ENCODE measurements at regions not wholly inside any gene's neighbourhood (a gene's known extent, or its start where the extent isn't known, plus 50 kb on each side); places are given as distances from the start of the nearest gene placed in this dataset.
"Not testable (repeated sequence)": the region's sequence is repeated elsewhere in the genome, so short reads cannot be mapped to it uniquely, and the experiment has no call there.

- Histone ChIP-seq H3K9me3 (ENCODE audit: low read depth, low read length) (no peaks in the 10 kb centered on the region), H3K79me2 (ENCODE audit: insufficient read depth, low read length) (no peaks in the 10 kb centered on the region), H3K36me3 (ENCODE audit: insufficient read depth, low read length) (no peaks in the 10 kb centered on the region), H2AFZ (ENCODE audit: low read length) (no peak overlapping the region), H4K20me1 (ENCODE audit: insufficient read depth, low read length) (no peaks in the 10 kb centered on the region), H3K4me2 (ENCODE audit: insufficient read depth, low read length) (no peak overlapping the region), H3K4me3 (ENCODE audit: insufficient read depth, low read length) (no peak overlapping the region), H3K4me1 (ENCODE audit: insufficient read depth, low read length) (no peaks in the 10 kb centered on the region), H3K27me3 (ENCODE audit: insufficient read depth, low read length) (no peaks in the 10 kb centered on the region), H3K27ac (ENCODE audit: low read depth, low read length) (no peak overlapping the region)
- DNase-seq (ENCODE audit: insufficient read length, low spot score, missing footprints) = no peak
- TF ChIP-seq CTCF (IDR thresholded peaks at IDR 0.05; ENCODE audit: extremely low read depth, low read depth, low read length) = no peak
Measured at GRCh38 chr10:37035853-37036252, 89.5 kb upstream of the ANKRD30A start.

GRCh38 chr10:37015498-37015897 is 109.9 kb upstream of the ANKRD30A start:
- Histone ChIP-seq H3K9me3 (ENCODE audit: low read depth, low read length) (no peaks in the 10 kb centered on the region), H4K20me1 (ENCODE audit: insufficient read depth, low read length) (no peaks in the 10 kb centered on the region)
- no peak for TF ChIP-seq CTCF (IDR thresholded peaks at IDR 0.05; ENCODE audit: extremely low read depth, low read depth, low read length)

GRCh38 chr10:37010741-37011140 is 114.7 kb upstream of the ANKRD30A start:
- no peak for DNase-seq (ENCODE audit: insufficient read length, low spot score, missing footprints)
- Histone ChIP-seq H4K20me1 (ENCODE audit: insufficient read depth, low read length) (no peaks in the 10 kb centered on the region), H3K4me2 (ENCODE audit: insufficient read depth, low read length) (no peak overlapping the region), H3K4me3 (ENCODE audit: insufficient read depth, low read length) (no peak overlapping the region), H3K9me3 (ENCODE audit: low read depth, low read length) (no peaks in the 10 kb centered on the region), H3K4me1 (ENCODE audit: insufficient read depth, low read length) (no peaks in the 10 kb centered on the region), H3K27ac (ENCODE audit: low read depth, low read length) (no peak overlapping the region), H3K27me3 (ENCODE audit: insufficient read depth, low read length) (no peaks in the 10 kb centered on the region), H2AFZ (ENCODE audit: low read length) (no peak overlapping the region), H3K79me2 (ENCODE audit: insufficient read depth, low read length) (no peaks in the 10 kb centered on the region), H3K36me3 (ENCODE audit: insufficient read depth, low read length) (no peaks in the 10 kb centered on the region)
- TF ChIP-seq CTCF (IDR thresholded peaks at IDR 0.05; ENCODE audit: extremely low read depth, low read depth, low read length) = no peak

More at GRCh38 chr10:37015498-37015897, 109.9 kb upstream of the ANKRD30A start:
- Histone ChIP-seq H3K4me1 (ENCODE audit: insufficient read depth, low read length) (no peaks in the 10 kb centered on the region), H3K4me2 (ENCODE audit: insufficient read depth, low read length) (no peak overlapping the region), H3K27ac (ENCODE audit: low read depth, low read length) (no peak overlapping the region), H2AFZ (ENCODE audit: low read length) (no peak overlapping the region), H3K79me2 (ENCODE audit: insufficient read depth, low read length) (no peaks in the 10 kb centered on the region), H3K27me3 (ENCODE audit: insufficient read depth, low read length) (no peaks in the 10 kb centered on the region), H3K4me3 (ENCODE audit: insufficient read depth, low read length) (no peak overlapping the region), H3K36me3 (ENCODE audit: insufficient read depth, low read length) (no peaks in the 10 kb centered on the region)
- DNase-seq (ENCODE audit: insufficient read length, low spot score, missing footprints) = no peak

- H2AFZ ChIP-seq (ENCODE audit: low read length); H3K27ac ChIP-seq (ENCODE audit: low read depth, low read length); H3K4me1 ChIP-seq (ENCODE audit: insufficient read depth, low read length); H3K36me3 ChIP-seq (ENCODE audit: insufficient read depth, low read length); H3K4me2 ChIP-seq (ENCODE audit: insufficient read depth, low read length); H3K9me3 ChIP-seq (ENCODE audit: low read depth, low read length); H3K27me3 ChIP-seq (ENCODE audit: insufficient read depth, low read length); DNase-seq (ENCODE audit: insufficient read length, low spot score, missing footprints); H4K20me1 ChIP-seq (ENCODE audit: insufficient read depth, low read length); H3K4me3 ChIP-seq (ENCODE audit: insufficient read depth, low read length); H3K79me2 ChIP-seq (ENCODE audit: insufficient read depth, low read length): not testable (repeated sequence)
Measured at GRCh38 chr10:37008276-37008675, 117.1 kb upstream of the ANKRD30A start.

Measured in osteoblast (primary cell).